Ovary (tissue), 3 donors: ENCODE measurements at regions not wholly inside any gene's neighbourhood (a gene's known extent, or its start where the extent isn't known, plus 50 kb on each side); places are given as distances from the start of the nearest gene placed in this dataset.

Experiments used
- EP300 ChIP-seq: sonication (generic); formaldehyde crosslinking; IDR thresholded peaks from one replicate; pipeline ENCODE4 v1.6.1; 2017; ENCODE audit warnings: antibody characterized with exemption
- POLR2A ChIP-seq: fragments of 450-650 bp; IDR thresholded peaks from one replicate; pipeline ENCODE4 v1.6.1; 2017; ENCODE audit warnings: antibody characterized with exemption, mild to moderate bottlenecking, moderate library complexity
- TF ChIP-seq, protein P1 (sequence below), 3 donors: fragments of 450-650 bp in 2 of 3; fragments of 200-600 bp in 1 of 3; IDR thresholded peaks; one replicate each; pipeline versions ENCODE4 v1.5.1 to v1.8.0; 2016 to 2022; ENCODE audit warnings: antibody characterized with exemption in 3 of 3, mild to moderate bottlenecking in 1 of 3
- donor health status: DM: no; HTN: no; CAD: no.

GRCh38 chr4:27414887-27415731 is 554.5 kb downstream of the STIM2 start:
- TF ChIP-seq, protein P1, sequence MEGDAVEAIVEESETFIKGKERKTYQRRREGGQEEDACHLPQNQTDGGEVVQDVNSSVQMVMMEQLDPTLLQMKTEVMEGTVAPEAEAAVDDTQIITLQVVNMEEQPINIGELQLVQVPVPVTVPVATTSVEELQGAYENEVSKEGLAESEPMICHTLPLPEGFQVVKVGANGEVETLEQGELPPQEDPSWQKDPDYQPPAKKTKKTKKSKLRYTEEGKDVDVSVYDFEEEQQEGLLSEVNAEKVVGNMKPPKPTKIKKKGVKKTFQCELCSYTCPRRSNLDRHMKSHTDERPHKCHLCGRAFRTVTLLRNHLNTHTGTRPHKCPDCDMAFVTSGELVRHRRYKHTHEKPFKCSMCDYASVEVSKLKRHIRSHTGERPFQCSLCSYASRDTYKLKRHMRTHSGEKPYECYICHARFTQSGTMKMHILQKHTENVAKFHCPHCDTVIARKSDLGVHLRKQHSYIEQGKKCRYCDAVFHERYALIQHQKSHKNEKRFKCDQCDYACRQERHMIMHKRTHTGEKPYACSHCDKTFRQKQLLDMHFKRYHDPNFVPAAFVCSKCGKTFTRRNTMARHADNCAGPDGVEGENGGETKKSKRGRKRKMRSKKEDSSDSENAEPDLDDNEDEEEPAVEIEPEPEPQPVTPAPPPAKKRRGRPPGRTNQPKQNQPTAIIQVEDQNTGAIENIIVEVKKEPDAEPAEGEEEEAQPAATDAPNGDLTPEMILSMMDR (IDR thresholded peaks at IDR 0.05): no peak
- TF ChIP-seq POLR2A: no peak
- no peak for TF ChIP-seq EP300
